ENCODE measurements at regions not wholly inside any gene's neighbourhood (a gene's known extent, or its start where the extent isn't known, plus 50 kb on each side); places are given as distances from the start of the nearest gene placed in this dataset.

DNA sequence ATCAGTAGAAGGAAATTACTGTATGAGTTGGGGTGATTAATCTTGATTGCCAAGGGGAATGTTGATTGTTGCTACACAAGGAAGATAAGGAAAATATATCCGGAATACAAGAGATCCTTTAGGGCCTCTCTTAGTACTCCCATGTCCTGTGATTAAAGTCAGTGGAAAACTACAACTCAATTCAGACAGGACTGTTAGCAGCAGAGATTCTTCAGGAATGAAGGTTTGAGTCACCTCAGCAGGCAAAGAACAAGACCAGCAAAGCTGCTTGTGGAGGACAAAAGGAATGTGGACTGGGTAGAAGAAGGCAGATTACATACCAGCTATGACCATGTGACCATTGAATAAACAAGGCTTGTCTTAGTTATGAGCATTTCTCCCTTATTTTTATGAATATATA lies 478.2 kb downstream of the BUD13 start:
- TF ChIP-seq, protein P1, sequence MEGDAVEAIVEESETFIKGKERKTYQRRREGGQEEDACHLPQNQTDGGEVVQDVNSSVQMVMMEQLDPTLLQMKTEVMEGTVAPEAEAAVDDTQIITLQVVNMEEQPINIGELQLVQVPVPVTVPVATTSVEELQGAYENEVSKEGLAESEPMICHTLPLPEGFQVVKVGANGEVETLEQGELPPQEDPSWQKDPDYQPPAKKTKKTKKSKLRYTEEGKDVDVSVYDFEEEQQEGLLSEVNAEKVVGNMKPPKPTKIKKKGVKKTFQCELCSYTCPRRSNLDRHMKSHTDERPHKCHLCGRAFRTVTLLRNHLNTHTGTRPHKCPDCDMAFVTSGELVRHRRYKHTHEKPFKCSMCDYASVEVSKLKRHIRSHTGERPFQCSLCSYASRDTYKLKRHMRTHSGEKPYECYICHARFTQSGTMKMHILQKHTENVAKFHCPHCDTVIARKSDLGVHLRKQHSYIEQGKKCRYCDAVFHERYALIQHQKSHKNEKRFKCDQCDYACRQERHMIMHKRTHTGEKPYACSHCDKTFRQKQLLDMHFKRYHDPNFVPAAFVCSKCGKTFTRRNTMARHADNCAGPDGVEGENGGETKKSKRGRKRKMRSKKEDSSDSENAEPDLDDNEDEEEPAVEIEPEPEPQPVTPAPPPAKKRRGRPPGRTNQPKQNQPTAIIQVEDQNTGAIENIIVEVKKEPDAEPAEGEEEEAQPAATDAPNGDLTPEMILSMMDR (IDR thresholded peaks at IDR 0.05) = no peak
- TF ChIP-seq POLR2AphosphoS5 (IDR thresholded peaks at IDR 0.05; ENCODE audit: low read depth, low read length) = no peak
